ENCODE measurements at regions not wholly inside any gene's neighbourhood (a gene's known extent, or its start where the extent isn't known, plus 50 kb on each side); places are given as distances from the start of the nearest gene placed in this dataset.
A peak's percentile ranks its signal among the peaks of the same experiment; 100 is the strongest.

GRCh38 chr12:126588586-126589249, 1523.5 kb downstream of the AACS start:
- DNase-seq (ENCODE audit: low spot score) = no peak

GRCh38 chr12:126591533-126591932, 1526.3 kb downstream of the AACS start:
- DNase-seq (ENCODE audit: low spot score) = no peak

- no peak for DNase-seq (ENCODE audit: low spot score)
Measured at GRCh38 chr12:126601184-126602170, 1536.2 kb downstream of the AACS start.

- DNase-seq (ENCODE audit: low spot score) = no peak
Measured at GRCh38 chr12:126602612-126603011, 1537.4 kb downstream of the AACS start.

- no peak for DNase-seq (ENCODE audit: low spot score)
Measured at GRCh38 chr12:126607157-126607556, 1541.9 kb downstream of the AACS start.

- no peak for DNase-seq (ENCODE audit: low spot score)
Measured at GRCh38 chr12:126607867-126608266, 1542.6 kb downstream of the AACS start.

- no peak for DNase-seq (ENCODE audit: low spot score)
Measured at GRCh38 chr12:126608607-126609175, 1543.5 kb downstream of the AACS start.

GRCh38 chr12:126616441-126616840, 1551.2 kb downstream of the AACS start:
- no peak for DNase-seq (ENCODE audit: low spot score)

GRCh38 chr12:126617312-126617711, 1552.1 kb downstream of the AACS start:
- no peak for DNase-seq (ENCODE audit: low spot score)

- no peak for DNase-seq (ENCODE audit: low spot score)
Measured at GRCh38 chr12:126627596-126627995, 1562.4 kb downstream of the AACS start.

GRCh38 chr12:126636821-126637220, 1571.6 kb downstream of the AACS start:
- DNase-seq (ENCODE audit: low spot score) = no peak

- DNase-seq (ENCODE audit: low spot score) = no peak
Measured at GRCh38 chr12:126644236-126645020, 1579.2 kb downstream of the AACS start.

GRCh38 chr12:126648074-126648473, 1582.8 kb downstream of the AACS start:
- no peak for DNase-seq (ENCODE audit: low spot score)

- no peak for DNase-seq (ENCODE audit: low spot score)
Measured at GRCh38 chr12:126651133-126651532, 1585.9 kb downstream of the AACS start.

GRCh38 chr12:126663304-126664094, 1598.3 kb downstream of the AACS start:
- no peak for DNase-seq (ENCODE audit: low spot score)

- no peak for DNase-seq (ENCODE audit: low spot score)
Measured at GRCh38 chr12:126667339-126667738, 1599.6 kb upstream of the TMEM132C start.

- no peak for DNase-seq (ENCODE audit: low spot score)
Measured at GRCh38 chr12:126668538-126668937, 1598.4 kb upstream of the TMEM132C start.

- DNase-seq (ENCODE audit: low spot score) = no peak
Measured at GRCh38 chr12:126668961-126669360, 1598.0 kb upstream of the TMEM132C start.

- peak; percentile 29 for DNase-seq (ENCODE audit: low spot score)
Measured at GRCh38 chr12:126676434-126676833, 1590.5 kb upstream of the TMEM132C start.

GRCh38 chr12:126681676-126682075, 1585.3 kb upstream of the TMEM132C start:
- no peak for DNase-seq (ENCODE audit: low spot score)

GRCh38 chr12:126684703-126685102, 1582.3 kb upstream of the TMEM132C start:
- DNase-seq (ENCODE audit: low spot score) = no peak
